ENCODE measurements at regions not wholly inside any gene's neighbourhood (a gene's known extent, or its start where the extent isn't known, plus 50 kb on each side); places are given as distances from the start of the nearest gene placed in this dataset.
"Not testable (repeated sequence)": the region's sequence is repeated elsewhere in the genome, so short reads cannot be mapped to it uniquely, and the experiment has no call there.

DNA sequence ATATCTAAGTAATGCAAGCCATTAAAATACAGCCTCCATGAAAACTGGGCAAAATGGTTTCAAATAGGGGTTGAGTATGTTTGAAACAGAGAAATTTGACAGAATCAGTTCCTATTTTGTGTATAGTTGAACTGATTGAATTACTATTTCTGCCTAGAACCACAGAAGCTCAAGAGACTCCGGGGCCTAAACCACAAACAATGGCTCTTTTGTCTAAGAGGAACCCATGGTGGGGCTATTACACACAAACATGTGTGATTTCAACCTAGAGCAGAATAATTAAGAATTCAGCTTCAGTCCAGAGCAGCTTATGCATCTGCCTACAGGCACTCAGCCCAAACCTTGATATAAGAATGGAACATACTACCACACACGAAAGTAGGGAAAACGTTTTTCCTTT is 171.2 kb upstream of the MPDZ start:
- DNase-seq (ENCODE audit: extremely low read depth in 1 of 2, low read depth in 1 of 2): no peak

DNA sequence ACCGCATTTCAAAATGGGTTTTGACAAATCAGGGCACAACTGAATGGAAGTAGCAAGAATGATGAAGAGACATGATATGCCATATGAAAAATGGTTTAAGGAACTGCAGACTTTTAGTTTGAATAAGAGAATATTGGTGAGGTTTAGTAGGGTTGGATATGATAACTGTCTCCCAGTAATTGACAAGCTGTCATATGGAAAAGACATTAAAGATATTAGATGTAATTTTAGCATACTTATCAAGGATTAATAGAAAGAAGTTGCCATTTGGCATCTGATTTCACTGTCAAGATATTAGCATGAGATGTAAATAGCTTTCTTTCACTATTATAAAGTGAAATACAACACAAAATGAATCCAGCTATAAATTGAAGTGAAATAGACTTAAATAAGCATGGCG is 169.0 kb upstream of the MPDZ start:
- DNase-seq (ENCODE audit: extremely low read depth in 1 of 2, low read depth in 1 of 2): no peak

DNA sequence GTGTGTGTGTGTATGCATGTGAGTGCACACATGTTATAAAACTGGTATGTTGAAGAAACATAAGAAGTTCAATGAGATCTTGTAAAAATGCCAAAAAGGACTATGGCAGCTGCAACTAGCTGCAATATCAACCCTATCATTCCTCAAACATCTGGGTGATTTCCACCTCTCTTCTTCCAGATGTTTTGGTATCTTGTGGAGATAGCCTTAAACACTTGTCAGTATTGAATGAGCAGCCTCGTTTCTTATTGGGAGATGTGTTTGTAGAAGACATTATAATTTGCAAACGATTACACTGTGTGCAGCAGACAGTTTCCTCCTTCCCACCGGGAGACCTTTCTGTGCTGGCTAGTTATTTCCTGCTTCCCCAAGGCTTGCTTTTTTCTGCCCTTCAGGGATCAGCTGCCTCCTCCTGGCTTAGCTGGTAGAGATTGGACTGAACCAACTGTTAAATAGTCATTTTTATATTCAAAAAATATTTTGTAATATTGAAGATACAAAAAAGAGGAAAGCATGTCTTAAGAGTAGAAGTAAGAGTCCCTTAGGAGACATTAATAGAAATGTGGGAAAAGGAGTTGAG is 168.4 kb upstream of the MPDZ start:
- DNase-seq (ENCODE audit: extremely low read depth in 1 of 2, low read depth in 1 of 2): no peak

GRCh38 chr9:13446938-13447842 is 167.7 kb upstream of the MPDZ start:
- DNase-seq (ENCODE audit: extremely low read depth in 1 of 2, low read depth in 1 of 2): no peak

DNA sequence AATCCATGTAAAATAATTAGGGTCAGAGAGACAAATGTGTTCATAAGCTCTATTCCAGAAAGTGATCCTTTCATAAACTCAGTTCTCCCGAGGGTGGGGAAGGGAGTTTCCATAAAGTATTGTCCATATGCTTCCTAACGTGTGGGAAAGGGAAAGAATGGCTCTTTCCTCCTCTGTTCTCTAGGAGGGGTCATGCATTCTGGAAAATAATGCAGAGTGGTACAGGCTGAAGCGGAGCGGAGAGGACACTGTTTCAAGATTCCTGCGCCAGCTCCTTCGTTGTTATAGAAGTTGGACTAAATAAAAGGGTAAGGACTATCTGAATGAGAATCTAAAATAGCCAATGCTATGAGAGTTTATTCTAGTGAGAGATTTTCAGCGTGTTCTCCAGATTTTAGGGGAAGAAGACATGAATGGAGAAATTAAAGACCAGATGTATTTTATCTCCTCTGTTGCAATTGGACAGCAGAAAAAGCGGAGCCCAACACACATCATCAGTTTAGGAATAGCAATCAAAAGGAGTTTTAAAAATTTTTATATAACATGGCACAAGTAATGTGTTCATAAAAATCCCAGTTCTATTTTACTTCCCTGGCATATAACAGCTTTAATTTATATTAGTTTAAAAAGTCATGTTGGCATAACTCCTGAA is 166.9 kb upstream of the MPDZ start:
- no peak for DNase-seq (ENCODE audit: extremely low read depth in 1 of 2, low read depth in 1 of 2)

DNA sequence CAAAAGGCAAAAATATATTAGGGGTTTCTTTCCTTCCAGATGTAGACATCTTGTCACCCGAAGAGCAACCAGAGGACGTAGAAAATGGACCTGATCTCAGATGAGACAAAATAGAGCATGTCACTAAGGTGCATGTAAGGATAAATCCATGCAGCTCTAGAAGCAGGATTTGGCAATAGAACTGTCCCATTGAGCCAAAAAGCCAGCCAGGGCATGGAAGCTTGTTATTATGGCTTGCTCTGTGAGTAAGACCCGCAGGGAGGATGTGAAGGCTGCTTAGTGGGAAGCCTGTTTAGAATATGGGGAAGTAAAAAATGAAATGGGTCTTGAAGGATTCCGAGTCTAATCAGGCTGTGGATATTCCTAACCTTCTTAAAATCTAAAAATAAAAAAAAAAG is 165.6 kb upstream of the MPDZ start:
- DNase-seq (ENCODE audit: extremely low read depth in 1 of 2, low read depth in 1 of 2): no peak

GRCh38 chr9:13444245-13445102 is 165.0 kb upstream of the MPDZ start:
- no peak for DNase-seq (ENCODE audit: extremely low read depth in 1 of 2, low read depth in 1 of 2)

DNA sequence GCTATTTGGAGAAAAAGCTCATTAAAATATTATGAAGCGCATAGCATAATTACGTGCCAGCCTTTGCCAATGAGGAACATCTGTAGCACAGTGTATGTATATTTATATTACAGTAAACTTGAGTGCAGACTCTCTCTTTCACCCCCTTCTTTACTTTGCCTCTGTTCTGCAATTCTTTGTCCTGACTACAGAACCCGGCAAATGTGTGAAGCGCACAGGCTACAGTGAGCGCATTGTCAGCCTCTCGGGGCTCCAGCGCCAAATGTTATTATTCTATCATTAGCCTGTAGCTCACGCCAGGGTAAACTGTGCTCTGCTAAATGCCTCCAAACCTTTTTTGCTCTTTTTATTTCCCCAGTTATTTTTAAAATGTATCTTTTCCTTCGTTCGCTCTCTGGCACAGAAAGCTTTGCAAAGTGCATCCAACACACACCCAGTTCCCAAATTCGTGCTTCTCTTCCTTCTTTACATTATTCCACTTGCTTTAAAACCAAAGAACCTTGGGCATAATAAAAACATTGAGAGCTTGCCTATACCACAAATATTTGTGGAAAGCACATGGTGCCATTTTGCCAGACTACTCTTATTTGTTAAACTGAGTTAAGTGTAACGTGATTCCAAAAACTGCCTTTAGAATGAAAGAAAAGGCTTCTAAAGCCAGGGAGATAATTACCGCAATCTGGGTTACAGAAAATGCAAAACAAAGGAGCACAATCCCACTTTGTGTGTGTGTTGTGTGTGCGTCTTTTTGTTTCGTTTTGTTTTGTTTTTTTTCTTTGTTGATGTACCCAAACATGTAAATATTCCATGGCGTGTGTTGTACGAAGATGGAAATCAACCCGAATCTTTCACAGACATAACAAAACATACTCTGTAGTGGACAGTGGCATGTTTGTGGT is 164.1 kb upstream of the MPDZ start:
- no peak for DNase-seq (ENCODE audit: extremely low read depth in 1 of 2, low read depth in 1 of 2)

DNA sequence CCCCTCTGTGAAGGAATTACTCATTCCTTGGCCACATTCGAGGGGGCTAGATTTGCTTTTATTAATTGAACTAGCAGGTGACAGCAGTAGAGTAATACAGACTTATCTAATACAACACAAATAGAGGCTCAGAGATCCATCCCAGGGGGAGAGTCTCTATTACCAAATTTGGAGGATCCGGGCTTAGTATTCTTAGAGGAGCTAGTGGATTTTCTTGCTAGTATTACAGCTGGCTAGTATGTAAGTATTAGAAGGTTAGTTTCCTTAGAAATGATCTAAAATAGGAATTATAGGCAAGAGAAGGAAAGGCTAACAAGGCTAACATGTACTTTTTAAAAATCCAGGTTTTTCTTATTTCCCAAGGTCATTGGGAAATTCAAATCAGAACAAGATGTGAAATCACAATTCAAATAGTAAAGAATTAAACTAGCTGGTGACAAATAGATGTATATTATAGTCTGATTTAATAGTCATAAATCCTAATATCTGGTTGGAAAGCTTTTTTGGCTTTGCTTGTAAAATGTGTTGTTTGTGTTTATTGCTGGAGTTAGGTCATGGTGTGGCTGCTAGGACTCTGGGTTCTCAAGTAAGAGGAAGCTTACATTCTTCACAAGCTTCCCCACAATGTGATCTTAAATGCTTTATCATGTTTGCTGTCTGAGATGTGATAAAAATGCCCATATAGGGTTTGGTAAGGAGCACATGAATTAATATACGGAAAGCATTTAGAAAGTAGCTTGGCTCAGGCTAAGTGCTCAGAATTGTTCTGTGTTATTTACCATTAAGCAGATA is 160.4 kb upstream of the MPDZ start:
- DNase-seq (ENCODE audit: extremely low read depth in 1 of 2, low read depth in 1 of 2): no peak

- DNase-seq (ENCODE audit: extremely low read depth in 1 of 2, low read depth in 1 of 2): no peak
Measured at GRCh38 chr9:13437866-13438265, 158.4 kb upstream of the MPDZ start.

DNA sequence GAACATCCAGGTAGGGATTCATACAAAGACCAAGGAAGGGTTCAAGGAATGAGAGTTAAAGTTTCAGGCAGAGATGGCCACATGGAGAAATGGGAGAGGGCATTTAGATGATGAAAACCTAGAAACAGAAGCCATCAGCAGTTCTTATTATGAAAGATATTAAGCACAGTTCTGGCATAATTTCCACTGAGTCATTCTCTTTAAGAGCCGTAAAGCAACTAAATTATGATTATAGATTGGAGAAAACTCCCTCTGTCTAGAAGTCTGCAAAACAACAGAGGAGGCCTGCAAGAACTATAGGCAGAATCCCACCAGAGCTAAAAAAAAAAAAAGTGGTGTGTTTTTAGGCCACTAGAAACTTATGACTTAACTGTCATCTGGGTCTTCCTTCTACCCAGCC is 157.1 kb upstream of the MPDZ start:
- no peak for DNase-seq (ENCODE audit: extremely low read depth in 1 of 2, low read depth in 1 of 2)

GRCh38 chr9:13433453-13433852 is 154.0 kb upstream of the MPDZ start:
- DNase-seq (ENCODE audit: extremely low read depth in 1 of 2, low read depth in 1 of 2): not testable (repeated sequence)

- DNase-seq (ENCODE audit: extremely low read depth in 1 of 2, low read depth in 1 of 2): no peak
Measured at GRCh38 chr9:13432904-13433303, 153.4 kb upstream of the MPDZ start.

DNA sequence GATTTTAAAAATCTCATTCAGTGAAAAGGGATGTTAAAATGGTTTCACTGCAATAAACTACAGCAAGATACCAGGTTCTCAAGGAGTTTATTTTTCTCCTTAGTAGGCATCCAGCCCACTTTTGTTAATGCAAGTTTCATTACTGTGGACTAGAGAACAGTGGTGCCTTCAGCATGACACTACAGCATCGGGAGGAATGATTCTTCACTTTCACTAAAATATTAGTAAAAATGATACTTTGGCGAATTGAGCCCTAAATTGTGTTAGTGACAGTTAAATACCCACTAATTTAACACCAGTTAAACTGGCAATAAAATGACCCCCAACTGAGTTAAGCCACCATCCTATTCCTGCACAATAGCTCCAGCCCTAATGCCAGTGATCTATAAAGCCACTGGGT is 152.2 kb upstream of the MPDZ start:
- DNase-seq (ENCODE audit: extremely low read depth in 1 of 2, low read depth in 1 of 2): no peak

DNA sequence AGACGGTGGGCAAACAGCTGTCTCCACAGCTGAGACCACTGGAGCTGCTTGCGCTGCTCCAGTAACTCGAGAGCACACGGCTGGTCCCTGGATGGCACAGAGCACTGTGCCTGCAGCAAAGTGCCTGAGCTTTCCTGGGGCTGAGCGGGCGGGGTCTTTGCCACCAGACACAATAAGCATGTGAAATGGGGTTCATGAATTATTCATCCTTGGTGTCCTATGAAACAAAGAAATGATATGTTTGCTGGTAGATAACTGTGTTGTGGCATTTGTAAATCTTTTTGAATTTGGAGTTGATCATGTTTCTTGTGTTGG is 151.7 kb upstream of the MPDZ start:
- no peak for DNase-seq (ENCODE audit: extremely low read depth in 1 of 2, low read depth in 1 of 2)

GRCh38 chr9:13430368-13431221 is 151.1 kb upstream of the MPDZ start:
- DNase-seq (ENCODE audit: extremely low read depth in 1 of 2, low read depth in 1 of 2): no peak

DNA sequence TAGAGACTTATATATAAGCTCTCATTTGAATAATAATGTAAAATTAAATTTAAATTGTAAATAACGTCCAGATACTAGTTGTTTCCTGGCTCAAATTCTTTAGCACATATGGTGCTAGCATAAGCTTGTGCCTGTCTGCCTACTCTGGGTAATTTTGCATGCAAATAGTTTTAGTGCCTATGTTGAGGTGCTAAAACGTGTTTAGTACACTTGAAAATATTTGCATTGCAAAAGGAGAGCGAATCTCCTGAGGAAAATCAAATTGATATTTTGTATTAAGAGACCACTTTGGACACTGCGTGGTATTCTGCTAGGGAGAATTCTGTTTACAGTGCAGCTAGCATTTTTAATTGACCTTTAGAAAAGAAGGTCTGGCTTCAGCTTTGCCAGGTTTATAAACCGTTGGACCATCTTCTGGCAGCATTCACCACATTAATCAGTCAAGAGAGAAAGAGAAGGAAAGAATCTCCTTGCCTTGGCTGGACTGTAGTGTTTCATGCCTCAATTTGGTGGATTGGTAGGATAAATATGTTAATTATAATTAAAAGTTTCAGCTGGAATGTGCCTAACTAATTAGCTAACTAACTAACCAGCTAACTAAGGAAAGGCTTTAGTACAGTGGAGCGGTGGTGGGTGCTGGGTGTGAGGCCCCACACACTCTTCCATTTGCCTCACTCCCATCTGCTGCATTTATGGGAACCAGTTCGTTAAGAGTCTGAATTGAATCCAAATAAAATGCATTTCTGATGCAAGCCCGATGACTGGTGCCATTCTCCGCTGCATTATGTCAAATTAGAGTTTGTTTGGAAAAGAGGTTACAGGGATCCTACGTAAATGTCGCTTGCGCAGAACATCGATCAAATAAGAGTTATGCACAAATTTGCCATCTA is 150.1 kb upstream of the MPDZ start:
- no peak for DNase-seq (ENCODE audit: extremely low read depth in 1 of 2, low read depth in 1 of 2)

GRCh38 chr9:13428766-13429165 is 149.3 kb upstream of the MPDZ start:
- no peak for DNase-seq (ENCODE audit: extremely low read depth in 1 of 2, low read depth in 1 of 2)
